ENCODE measurements at regions not wholly inside any gene's neighbourhood (a gene's known extent, or its start where the extent isn't known, plus 50 kb on each side); places are given as distances from the start of the nearest gene placed in this dataset.

DNA sequence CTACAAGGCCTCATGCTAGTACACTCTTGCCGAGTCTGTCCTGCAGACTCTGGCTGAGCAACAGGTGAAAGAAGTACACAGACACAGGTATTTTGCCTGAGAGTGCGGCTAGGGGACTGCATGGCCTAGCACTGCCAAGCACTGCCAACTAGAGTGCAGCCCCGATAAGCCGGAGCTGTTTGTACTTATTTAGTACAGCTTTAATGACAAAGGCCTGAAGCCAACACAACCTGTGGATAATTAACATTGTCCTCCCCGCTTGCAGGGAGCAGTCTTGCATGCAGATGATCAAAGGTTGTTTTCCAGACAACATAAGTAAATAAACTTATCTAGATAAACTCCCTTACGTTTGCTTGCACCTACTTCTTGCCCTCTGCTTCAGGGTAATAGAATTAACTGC, 63.7 kb upstream of the MMADHC start:
- DNase-seq (ENCODE audit: low read depth) = no peak

DNA sequence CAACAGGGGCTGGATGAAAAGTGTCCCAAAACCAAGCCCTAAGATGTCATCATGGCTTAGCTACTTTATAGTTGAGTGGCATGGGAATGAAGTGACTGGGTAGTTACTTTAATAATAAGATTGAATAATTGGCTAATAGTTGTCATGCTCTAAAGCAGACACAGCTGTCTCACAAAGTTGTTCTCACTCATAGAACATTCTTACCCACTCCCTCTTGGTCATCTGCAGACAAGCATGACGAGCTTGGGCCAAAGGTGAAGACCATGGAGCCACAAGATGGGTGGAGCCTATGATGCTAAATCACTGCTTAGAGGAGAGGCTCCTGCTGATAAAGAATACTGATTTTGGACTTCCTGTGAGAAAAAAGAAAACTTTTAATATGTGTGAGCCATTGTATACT, 62.4 kb upstream of the MMADHC start:
- no peak for DNase-seq (ENCODE audit: low read depth)

DNA sequence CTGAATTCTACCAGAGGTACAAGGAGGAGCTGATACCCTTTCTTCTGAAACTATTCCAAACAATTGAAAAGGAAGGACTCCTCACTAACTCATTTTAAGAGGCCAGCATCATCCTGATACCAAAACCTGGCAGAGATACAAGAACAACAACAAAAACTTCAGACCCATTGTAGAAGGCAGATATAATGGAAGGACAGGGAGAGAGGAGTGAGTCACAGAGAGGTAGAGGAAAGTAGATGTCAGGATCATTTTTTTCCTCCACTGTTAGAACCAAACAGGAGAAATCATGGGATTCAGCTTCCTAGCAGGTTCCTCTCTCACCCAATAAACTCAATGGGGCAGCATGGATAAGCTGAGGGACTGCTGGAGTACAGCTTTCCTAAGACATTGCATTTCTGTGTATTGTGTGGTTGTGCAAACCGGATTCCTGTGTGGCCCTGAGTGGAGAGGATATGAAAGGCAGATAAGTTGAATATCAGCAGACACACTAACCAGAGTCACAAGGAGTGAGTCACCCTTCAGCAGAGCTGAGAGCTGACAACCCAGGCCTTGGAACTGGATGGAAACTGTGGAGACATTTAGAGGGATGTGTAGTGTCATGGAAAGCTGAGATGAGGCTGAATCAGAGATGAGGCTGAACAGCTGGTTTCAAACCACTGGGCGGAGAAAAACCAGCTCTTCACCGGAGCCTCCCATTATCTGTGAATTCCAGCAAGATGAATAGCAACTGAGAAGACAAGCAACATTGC, 60.9 kb upstream of the MMADHC start:
- DNase-seq (ENCODE audit: low read depth) = peak; percentile 57

- no peak for DNase-seq (ENCODE audit: low read depth)
These were observed 57.8 kb upstream of the MMADHC start for GRCh38 chr2:149645391-149645790.
